Activated CD4-positive, alpha-beta T cell treated with anti-CD3 and anti-CD28 coated beads, Interleukin-2, amount 10 ng/mL, durations not matched to agents 24 days and 14 days (primary cell): ENCODE measurements at regions not wholly inside any gene's neighbourhood (a gene's known extent, or its start where the extent isn't known, plus 50 kb on each side); places are given as distances from the start of the nearest gene placed in this dataset.

Experiments
- DNase-seq: peaks from one replicate; pipeline ENCODE4 v3.0.0; 2022
- H3K27ac Mint-ChIP-seq: one replicate; pipeline ENCODE4 v1.8.0; 2022; ENCODE audit warnings: mild to moderate bottlenecking, mixed read lengths
- H3K27me3 Mint-ChIP-seq: one replicate; pipeline ENCODE4 v1.8.0; 2022; ENCODE audit warnings: mixed read lengths
- H3K36me3 Mint-ChIP-seq: one replicate; pipeline ENCODE4 v1.8.0; 2022; ENCODE audit warnings: low read depth, mild to moderate bottlenecking, mixed read lengths
- H3K4me1 Mint-ChIP-seq: one replicate; pipeline ENCODE4 v1.8.0; 2021; ENCODE audit warnings: mixed read lengths
- H3K4me3 Mint-ChIP-seq: one replicate; pipeline ENCODE4 v1.8.0; 2022; ENCODE audit warnings: mild to moderate bottlenecking, moderate library complexity, mixed read lengths
- H3K9me3 Mint-ChIP-seq: one replicate; pipeline ENCODE4 v1.8.0; 2021; ENCODE audit warnings: mixed read lengths
- intact Hi-C: fragments of 100-400 bp; cut with micrococcal nuclease; formaldehyde crosslinking; loops from one replicate; pipeline ENCODE4 v1.15.1; 2023

GRCh38 chr4:138537731-138538490 is 295.8 kb upstream of the SLC7A11 start:
- no peaks in the 10 kb centered on the region for H3K4me1 Mint-ChIP-seq
- H3K9me3 Mint-ChIP-seq = no peaks in the 10 kb centered on the region
- no peak for DNase-seq
- H3K4me3 Mint-ChIP-seq = no peak overlapping the region
- no peak overlapping the region for H3K27ac Mint-ChIP-seq
- intact Hi-C loops = no loop called here
- no peaks in the 10 kb centered on the region for H3K36me3 Mint-ChIP-seq
- no peaks in the 10 kb centered on the region for H3K27me3 Mint-ChIP-seq

GRCh38 chr4:138535316-138535715 is 293.2 kb upstream of the SLC7A11 start:
- Mint-ChIP-seq H3K27ac (no peak overlapping the region), H3K36me3 (no peaks in the 10 kb centered on the region), H3K27me3 (no peaks in the 10 kb centered on the region), H3K4me3 (no peak overlapping the region), H3K9me3 (no peaks in the 10 kb centered on the region), H3K4me1 (no peaks in the 10 kb centered on the region)
- intact Hi-C loops = no loop called here
- DNase-seq = no peak

- H3K27ac Mint-ChIP-seq = no peak overlapping the region
- H3K4me1 Mint-ChIP-seq = no peaks in the 10 kb centered on the region
- H3K27me3 Mint-ChIP-seq = no peaks in the 10 kb centered on the region
Observed at GRCh38 chr4:138522366-138522765, 280.2 kb upstream of the SLC7A11 start.

GRCh38 chr4:138521809-138522208 is 279.7 kb upstream of the SLC7A11 start:
- DNase-seq = no peak
- no peaks in the 10 kb centered on the region for H3K27me3 Mint-ChIP-seq
- H3K27ac Mint-ChIP-seq = no peak overlapping the region
- no peaks in the 10 kb centered on the region for H3K4me1 Mint-ChIP-seq
- intact Hi-C loops = no loop called here
- no peak overlapping the region for H3K4me3 Mint-ChIP-seq
- H3K36me3 Mint-ChIP-seq = no peaks in the 10 kb centered on the region
- no peaks in the 10 kb centered on the region for H3K9me3 Mint-ChIP-seq

More at GRCh38 chr4:138522366-138522765, 280.2 kb upstream of the SLC7A11 start:
- no peak for DNase-seq
- Mint-ChIP-seq H3K9me3 (no peaks in the 10 kb centered on the region), H3K4me3 (no peak overlapping the region), H3K36me3 (no peaks in the 10 kb centered on the region)
- intact Hi-C loops = no loop called here

GRCh38 chr4:138519436-138519835 is 277.3 kb upstream of the SLC7A11 start:
- no peak for DNase-seq
- H3K4me1 Mint-ChIP-seq = no peaks in the 10 kb centered on the region
- H3K27ac Mint-ChIP-seq = no peak overlapping the region
- intact Hi-C loops = no loop called here
- no peaks in the 10 kb centered on the region for H3K27me3 Mint-ChIP-seq
- H3K4me3 Mint-ChIP-seq = no peak overlapping the region
- H3K9me3 Mint-ChIP-seq = no peaks in the 10 kb centered on the region
- no peaks in the 10 kb centered on the region for H3K36me3 Mint-ChIP-seq

GRCh38 chr4:138513535-138513934 is 271.4 kb upstream of the SLC7A11 start:
- Mint-ChIP-seq H3K4me1 (no peaks in the 10 kb centered on the region), H3K36me3 (no peaks in the 10 kb centered on the region), H3K27ac (no peak overlapping the region), H3K4me3 (no peak overlapping the region), H3K9me3 (no peaks in the 10 kb centered on the region), H3K27me3 (no peaks in the 10 kb centered on the region)
- no peak for DNase-seq
- intact Hi-C loops = no loop called here

- no peak overlapping the region for H3K4me3 Mint-ChIP-seq
- H3K4me1 Mint-ChIP-seq = no peaks in the 10 kb centered on the region
- DNase-seq = no peak
Observed at GRCh38 chr4:138512756-138513155, 270.6 kb upstream of the SLC7A11 start.

GRCh38 chr4:138510053-138510452 is 267.9 kb upstream of the SLC7A11 start:
- Mint-ChIP-seq H3K36me3 (no peaks in the 10 kb centered on the region), H3K4me3 (no peak overlapping the region), H3K27ac (no peak overlapping the region), H3K9me3 (peaks cover 6% of the 10 kb centered on the region), H3K4me1 (no peaks in the 10 kb centered on the region), H3K27me3 (no peaks in the 10 kb centered on the region)
- intact Hi-C loops = no loop called here
- DNase-seq = no peak

More at GRCh38 chr4:138512756-138513155, 270.6 kb upstream of the SLC7A11 start:
- no peaks in the 10 kb centered on the region for H3K9me3 Mint-ChIP-seq
- H3K27me3 Mint-ChIP-seq = no peaks in the 10 kb centered on the region
- intact Hi-C loops = no loop called here
- no peaks in the 10 kb centered on the region for H3K36me3 Mint-ChIP-seq
- H3K27ac Mint-ChIP-seq = no peak overlapping the region

GRCh38 chr4:138509346-138509745 is 267.2 kb upstream of the SLC7A11 start:
- Mint-ChIP-seq H3K27me3 (no peaks in the 10 kb centered on the region), H3K36me3 (no peaks in the 10 kb centered on the region), H3K4me1 (no peaks in the 10 kb centered on the region), H3K4me3 (no peak overlapping the region), H3K27ac (no peak overlapping the region), H3K9me3 (peaks cover 6% of the 10 kb centered on the region)
- DNase-seq = no peak
- intact Hi-C loops = no loop called here

GRCh38 chr4:138507522-138507921 is 265.4 kb upstream of the SLC7A11 start:
- H3K27me3 Mint-ChIP-seq = no peaks in the 10 kb centered on the region
- H3K9me3 Mint-ChIP-seq = peaks cover 6% of the 10 kb centered on the region
- no peak overlapping the region for H3K4me3 Mint-ChIP-seq
- H3K27ac Mint-ChIP-seq = no peak overlapping the region
- no peaks in the 10 kb centered on the region for H3K36me3 Mint-ChIP-seq
- DNase-seq = no peak
- no peaks in the 10 kb centered on the region for H3K4me1 Mint-ChIP-seq
- intact Hi-C loops = no loop called here

- Mint-ChIP-seq H3K36me3 (no peaks in the 10 kb centered on the region), H3K4me1 (no peaks in the 10 kb centered on the region), H3K4me3 (no peak overlapping the region), H3K27ac (no peak overlapping the region), H3K27me3 (no peaks in the 10 kb centered on the region), H3K9me3 (peaks cover 9% of the 10 kb centered on the region)
- DNase-seq = no peak
- intact Hi-C loops = no loop called here
Observed at GRCh38 chr4:138501614-138502013, 259.5 kb upstream of the SLC7A11 start.

- H3K36me3 Mint-ChIP-seq = no peaks in the 10 kb centered on the region
Observed at GRCh38 chr4:138500869-138501268, 258.7 kb upstream of the SLC7A11 start.

GRCh38 chr4:138499627-138500026 is 257.5 kb upstream of the SLC7A11 start:
- Mint-ChIP-seq H3K4me1 (no peaks in the 10 kb centered on the region), H3K9me3 (peaks cover 4% of the 10 kb centered on the region), H3K27me3 (no peaks in the 10 kb centered on the region), H3K27ac (no peak overlapping the region), H3K36me3 (no peaks in the 10 kb centered on the region), H3K4me3 (no peak overlapping the region)
- intact Hi-C loops = no loop called here
- DNase-seq = no peak

More at GRCh38 chr4:138500869-138501268, 258.7 kb upstream of the SLC7A11 start:
- no peak overlapping the region for H3K27ac Mint-ChIP-seq
- H3K4me1 Mint-ChIP-seq = no peaks in the 10 kb centered on the region
- no peak for DNase-seq
- no peak overlapping the region for H3K4me3 Mint-ChIP-seq
- peaks cover 9% of the 10 kb centered on the region for H3K9me3 Mint-ChIP-seq
- intact Hi-C loops = no loop called here
- H3K27me3 Mint-ChIP-seq = no peaks in the 10 kb centered on the region

GRCh38 chr4:138494931-138495330 is 252.8 kb upstream of the SLC7A11 start:
- DNase-seq = no peak
- Mint-ChIP-seq H3K4me3 (no peak overlapping the region), H3K4me1 (no peaks in the 10 kb centered on the region), H3K27me3 (no peaks in the 10 kb centered on the region), H3K27ac (no peak overlapping the region), H3K36me3 (no peaks in the 10 kb centered on the region), H3K9me3 (no peaks in the 10 kb centered on the region)
- intact Hi-C loops = no loop called here

- H3K4me1 Mint-ChIP-seq = no peaks in the 10 kb centered on the region
- no peak overlapping the region for H3K4me3 Mint-ChIP-seq
- no peaks in the 10 kb centered on the region for H3K27me3 Mint-ChIP-seq
- DNase-seq = no peak
- H3K27ac Mint-ChIP-seq = no peak overlapping the region
- H3K36me3 Mint-ChIP-seq = no peaks in the 10 kb centered on the region
- intact Hi-C loops = no loop called here
- no peaks in the 10 kb centered on the region for H3K9me3 Mint-ChIP-seq
Observed at GRCh38 chr4:138494116-138494515, 252.0 kb upstream of the SLC7A11 start.
